ENCODE measurements at regions not wholly inside any gene's neighbourhood (a gene's known extent, or its start where the extent isn't known, plus 50 kb on each side); places are given as distances from the start of the nearest gene placed in this dataset.

GRCh38 chr5:129271308-129271707, 176.8 kb downstream of the ISOC1 start:
- TF ChIP-seq CTCF (IDR thresholded peaks at IDR 0.05) (no peak), EZH2 (IDR thresholded peaks at IDR 0.05; ENCODE audit: borderline replicate concordance, insufficient read depth, low read depth, low read length, poor library complexity, severe bottlenecking) (no peak)
